ENCODE measurements at regions not wholly inside any gene's neighbourhood (a gene's known extent, or its start where the extent isn't known, plus 50 kb on each side); places are given as distances from the start of the nearest gene placed in this dataset.

- no peak for DNase-seq
- H3K36me3 Mint-ChIP-seq (ENCODE audit: insufficient read depth in 1 of 3, low read depth in 3 of 3) = no peaks in the 10 kb centered on the region
- H3K4me2 ChIP-seq (ENCODE audit: insufficient read depth, insufficient read length, low read length) = no peak overlapping the region
Measured at GRCh38 chr2:144183727-144184126, 336.2 kb downstream of the ZEB2 start.

More at GRCh38 chr2:144183727-144184126, 336.2 kb downstream of the ZEB2 start:
- no peak overlapping the region for H3K4me3 Mint-ChIP-seq
- no peaks in the 10 kb centered on the region for H3K9me3 ChIP-seq (ENCODE audit: control insufficient read depth, low read depth, low read length)
- no peak for TF ChIP-seq CTCF (conservative IDR thresholded peaks at IDR 0.05)
- H2AK5ac ChIP-seq (ENCODE audit: insufficient read length, low read length) = no peak overlapping the region
- no peak overlapping the region for H2AFZ ChIP-seq (ENCODE audit: low read length)
- H3K27ac Mint-ChIP-seq = peak overlapping the region in 1 of 3 experiments; percentile 44; a peak in 1 of 7 replicates
- no peaks in the 10 kb centered on the region; the same call in 1 of the 2 replicates for H3K27me3 Mint-ChIP-seq (ENCODE audit: low read depth)
- no CpG with 5 or more reads among the region's 9 CpGs for WGBS (ENCODE audit: extremely low coverage, insufficient read length, low lambda C conversion rate)
- H3T11ph ChIP-seq (ENCODE audit: low read length) = no peak overlapping the region
- no peak overlapping the region for H2BK5ac ChIP-seq (ENCODE audit: insufficient read length, low read length)
- no peak overlapping the region for H4K8ac ChIP-seq (replicated peaks; ENCODE audit: insufficient read length, low read depth, low read length)
- H2BK15ac ChIP-seq (ENCODE audit: low read depth, low read length) = no peak overlapping the region
- no peaks in the 10 kb centered on the region for H3K9me3 Mint-ChIP-seq
- no peak overlapping the region for H2BK120ac ChIP-seq (ENCODE audit: low read depth, low read length, poor library complexity, severe bottlenecking)
- no peak overlapping the region for H3K14ac ChIP-seq (ENCODE audit: insufficient read depth, low read length)
- H3K79me2 ChIP-seq (ENCODE audit: insufficient read depth, low read length) = no peaks in the 10 kb centered on the region
- no peak overlapping the region for H3K9ac ChIP-seq (ENCODE audit: extremely low read depth, insufficient read length, low read length)
- no peak overlapping the region for H3K23ac ChIP-seq (ENCODE audit: insufficient read length, low read depth, low read length)
- H3K18ac ChIP-seq (ENCODE audit: insufficient read length, low read depth, low read length) = no peak overlapping the region
- H2BK20ac ChIP-seq (ENCODE audit: low read depth, low read length, poor library complexity, severe bottlenecking) = no peak overlapping the region
- H3K56ac ChIP-seq (ENCODE audit: insufficient read length, low read depth, low read length) = no peak overlapping the region
- H4K91ac ChIP-seq (ENCODE audit: insufficient read length, low read depth, low read length) = no peak overlapping the region
- no peaks in the 10 kb centered on the region; a peak in 1 of 4 replicates for H3K4me1 Mint-ChIP-seq
- no peaks in the 10 kb centered on the region for H3K79me1 ChIP-seq (ENCODE audit: insufficient read depth, low read depth, low read length, poor library complexity, severe bottlenecking)
- H3K27me3 ChIP-seq (ENCODE audit: insufficient read depth, low read length) = no peaks in the 10 kb centered on the region
- H3K4me1 ChIP-seq (ENCODE audit: insufficient read depth, low read length) = no peaks in the 10 kb centered on the region
- H4K5ac ChIP-seq (ENCODE audit: insufficient read length, low read depth, low read length) = no peak overlapping the region
- no peak overlapping the region for H3K4ac ChIP-seq (ENCODE audit: low read depth, low read length)
- H4K20me1 ChIP-seq (ENCODE audit: control insufficient read depth, insufficient read depth, insufficient read length) = no peaks in the 10 kb centered on the region
- H3K27ac ChIP-seq (ENCODE audit: insufficient read length, low read depth, low read length) = no peak overlapping the region
- H2BK12ac ChIP-seq (ENCODE audit: insufficient read length, low read depth, low read length) = no peak overlapping the region
- H3K23me2 ChIP-seq (ENCODE audit: insufficient read length, low read depth, low read length, poor library complexity, severe bottlenecking) = no peaks in the 10 kb centered on the region

Measured in H9 (cell line).